Heart left ventricle (tissue), 16 donors: ENCODE measurements at regions not wholly inside any gene's neighbourhood (a gene's known extent, or its start where the extent isn't known, plus 50 kb on each side); places are given as distances from the start of the nearest gene placed in this dataset.
A peak's percentile ranks its signal among the peaks of the same experiment; 100 is the strongest.

Experiments used
- ATAC-seq, 4 donors: fragments of 200-7000 bp; cut with Tn5 transposase; one replicate each; pipeline ENCODE4 v1.9.1; 2020 to 2022; ENCODE audit warnings: moderate library complexity in 4 of 4, mild to moderate bottlenecking in 3 of 4, moderate number of reproducible peaks in 1 of 4
- DNase-seq, 5 donors: peaks; one replicate each; pipeline ENCODE4 v3.0.0-alpha.2; 2020
- H3K27ac ChIP-seq, 12 donors: fragments of 200-600 bp; sonication (generic) in 4 of 12; one replicate each; pipeline versions ENCODE4 v1.5.0 to v1.8.0; 2016 to 2022; ENCODE audit warnings: mild to moderate bottlenecking in 2 of 12
- H3K27me3 ChIP-seq, 9 donors: fragments of 200-600 bp; sonication (generic) in 2 of 9; one replicate each; pipeline versions ENCODE4 v1.5.1 to v1.8.0; 2016 to 2022; ENCODE audit warnings: mild to moderate bottlenecking in 3 of 9
- H3K36me3 ChIP-seq, 9 donors: fragments of 200-600 bp; sonication (generic) in 2 of 9; one replicate each; pipeline versions ENCODE4 v1.5.0 to v1.8.0; 2018 to 2022; ENCODE audit warnings: mild to moderate bottlenecking in 2 of 9
- H3K4me1 ChIP-seq, 12 donors: fragments of 200-600 bp; sonication (generic) in 4 of 12; one replicate each; pipeline versions ENCODE4 v1.5.0 to v1.8.0; 2016 to 2022; ENCODE audit warnings: mild to moderate bottlenecking in 3 of 12
- H3K4me3 ChIP-seq, 12 donors: fragments of 200-600 bp; sonication (generic) in 4 of 12; one replicate each; pipeline versions ENCODE4 v1.5.0 to v1.8.0; 2017 to 2022; ENCODE audit warnings: mild to moderate bottlenecking in 9 of 12, moderate library complexity in 4 of 12
- H3K9me3 ChIP-seq, 12 donors: fragments of 200-600 bp; sonication (generic) in 4 of 12; one replicate each; pipeline versions ENCODE4 v1.5.0 to v1.8.0; 2016 to 2022; ENCODE audit warnings: mild to moderate bottlenecking in 1 of 12
- POLR2A ChIP-seq, 2 donors: fragments of 450-650 bp; IDR thresholded peaks; one replicate each; pipeline ENCODE4 v1.6.1; 2017; ENCODE audit warnings: antibody characterized with exemption in 2 of 2, mild to moderate bottlenecking in 2 of 2, moderate library complexity in 2 of 2
- WGBS, 4 donors: extraction: QIAGEN DNeasy Blood & Tissue Kit in 2 of 4; methylation state at CpG; one replicate each; pipeline versions ENCODE4 v1.1.5 to v1.1.7; 2013 to 2018; 5-methylcytosine and 5-hydroxymethylcytosine counted together
- intact Hi-C, 10 donors: fragments of 100-400 bp; cut with DNase I; formaldehyde crosslinking; loops; one replicate each; pipeline versions ENCODE4 v1.11.1 to v1.14.2; 2022
- TF ChIP-seq, protein P1 (sequence below), 12 donors: fragments of 200-600 bp; sonication (generic) in 4 of 12; IDR thresholded peaks; one replicate each; pipeline versions ENCODE4 v1.5.0 to v1.8.0; 2018 to 2022; ENCODE audit warnings: antibody characterized with exemption in 12 of 12, mild to moderate bottlenecking in 5 of 12
- donor health status: ischemic (EF 13 %, LVEDD 7.1; RV severe dilation, severe dysfunction).
- donor health status: healthy with polysubstance abuse.
- donor health status: DM: no; HTN: yes; CAD: no.
- donor health status: DM: no; HTN: no; CAD: no.
- donor health status: ischemic (EF 25% LVEDD 6.9; RV normal size, moderate dysfunction).
- donor health status: ischemic (EF 25% LVEDD 5.7; RV mildly dilated, moderate dysfunction).
- donor health status: healthy.
- donor health status: DM: yes; HTN: yes; CAD: no.
- donor health status: ischemic (EF 35%, LVEDD 5.7; RV mildly dilated, moderate dysfunction).
- donor health status: nonischemic (EF 11% LVEDD 7.7; RV severe dilation, severe dysfunction).
- donor health status: DM: yes; HTN: yes; CAD: no.
- donor health status: PGD.
- donor health status: ischemic (EF 29% LVEDD 5.4; RV normal size, mild dysfunction).
- donor health status: nonischemic (EF 23%, LVEDD 6.1; RV moderate dilation, normal function).

DNA sequence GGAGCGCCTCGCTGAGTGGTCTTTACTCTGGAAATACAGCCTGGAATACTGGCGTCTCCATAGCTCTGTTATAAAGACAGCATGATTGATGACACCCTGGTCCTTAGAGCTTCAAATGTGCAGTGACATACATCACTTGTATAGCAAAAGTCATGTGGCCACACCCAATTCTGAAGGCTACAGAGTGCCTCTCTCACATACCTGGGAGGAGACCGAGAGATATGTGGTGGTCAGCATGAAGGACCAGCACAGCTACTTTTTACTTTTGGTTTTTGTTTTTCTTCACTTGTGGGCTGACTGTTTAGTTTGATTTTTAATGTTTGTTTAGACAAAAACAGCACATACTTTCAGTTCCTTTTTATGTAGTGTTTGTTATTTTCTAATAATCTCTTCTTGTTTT lies 938.5 kb upstream of the SOX11 start:
- Histone ChIP-seq H3K27ac (no peak overlapping the region), H3K4me3 (no peak overlapping the region), H3K27me3 (peaks cover 0 to 4% (median 0%) of the 10 kb centered on the region in 9 donors), H3K9me3 (no peaks in the 10 kb centered on the region), H3K4me1 (no peaks in the 10 kb centered on the region), H3K36me3 (no peaks in the 10 kb centered on the region)
- intact Hi-C loops: no loop called here
- TF ChIP-seq, protein P1, sequence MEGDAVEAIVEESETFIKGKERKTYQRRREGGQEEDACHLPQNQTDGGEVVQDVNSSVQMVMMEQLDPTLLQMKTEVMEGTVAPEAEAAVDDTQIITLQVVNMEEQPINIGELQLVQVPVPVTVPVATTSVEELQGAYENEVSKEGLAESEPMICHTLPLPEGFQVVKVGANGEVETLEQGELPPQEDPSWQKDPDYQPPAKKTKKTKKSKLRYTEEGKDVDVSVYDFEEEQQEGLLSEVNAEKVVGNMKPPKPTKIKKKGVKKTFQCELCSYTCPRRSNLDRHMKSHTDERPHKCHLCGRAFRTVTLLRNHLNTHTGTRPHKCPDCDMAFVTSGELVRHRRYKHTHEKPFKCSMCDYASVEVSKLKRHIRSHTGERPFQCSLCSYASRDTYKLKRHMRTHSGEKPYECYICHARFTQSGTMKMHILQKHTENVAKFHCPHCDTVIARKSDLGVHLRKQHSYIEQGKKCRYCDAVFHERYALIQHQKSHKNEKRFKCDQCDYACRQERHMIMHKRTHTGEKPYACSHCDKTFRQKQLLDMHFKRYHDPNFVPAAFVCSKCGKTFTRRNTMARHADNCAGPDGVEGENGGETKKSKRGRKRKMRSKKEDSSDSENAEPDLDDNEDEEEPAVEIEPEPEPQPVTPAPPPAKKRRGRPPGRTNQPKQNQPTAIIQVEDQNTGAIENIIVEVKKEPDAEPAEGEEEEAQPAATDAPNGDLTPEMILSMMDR (IDR thresholded peaks at IDR 0.05): no peak
- TF ChIP-seq POLR2A (IDR thresholded peaks at IDR 0.05): no peak
- ATAC-seq (no peak), DNase-seq (no peak)
- WGBS, 4 donors: 87 to 91% (median 88%) methylated on average over 4 of the region's 4 CpGs

DNA sequence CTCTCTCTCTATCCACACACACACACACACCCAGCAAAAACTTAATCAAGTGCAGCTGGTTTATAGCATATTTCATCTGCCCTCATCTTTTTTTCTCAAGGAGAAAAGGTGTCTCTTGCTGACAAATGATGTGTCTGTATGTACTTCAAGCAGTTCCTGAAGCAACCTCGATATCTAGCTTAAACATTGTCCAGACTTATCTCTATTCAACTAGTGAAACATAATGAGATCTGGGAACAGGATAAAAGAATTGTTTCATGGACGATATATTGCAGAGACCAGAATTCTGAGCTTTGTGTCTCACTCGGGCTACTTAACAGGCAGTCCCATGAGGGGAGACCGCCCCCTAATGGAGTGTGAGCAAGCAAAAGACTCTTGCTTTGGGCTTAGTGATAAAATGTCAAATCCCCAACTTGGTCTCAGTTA lies 929.2 kb upstream of the SOX11 start:
- Histone ChIP-seq H3K27ac (no peak overlapping the region), H3K9me3 (no peaks in the 10 kb centered on the region), H3K4me1 (no peaks in the 10 kb centered on the region), H3K36me3 (no peaks in the 10 kb centered on the region), H3K4me3 (no peak overlapping the region), H3K27me3 (no peaks in the 10 kb centered on the region)
- TF ChIP-seq, protein P1 (IDR thresholded peaks at IDR 0.05): peak in 8 of 12 donors; percentile 10 to 49 (median 20)
- no peak for TF ChIP-seq POLR2A (IDR thresholded peaks at IDR 0.05)
- ATAC-seq (no peak), DNase-seq (no peak)
- WGBS, 4 donors: 5 to 8% (median 7%) methylated on average over 4 of the region's 4 CpGs
- intact Hi-C loops: no loop called here

DNA sequence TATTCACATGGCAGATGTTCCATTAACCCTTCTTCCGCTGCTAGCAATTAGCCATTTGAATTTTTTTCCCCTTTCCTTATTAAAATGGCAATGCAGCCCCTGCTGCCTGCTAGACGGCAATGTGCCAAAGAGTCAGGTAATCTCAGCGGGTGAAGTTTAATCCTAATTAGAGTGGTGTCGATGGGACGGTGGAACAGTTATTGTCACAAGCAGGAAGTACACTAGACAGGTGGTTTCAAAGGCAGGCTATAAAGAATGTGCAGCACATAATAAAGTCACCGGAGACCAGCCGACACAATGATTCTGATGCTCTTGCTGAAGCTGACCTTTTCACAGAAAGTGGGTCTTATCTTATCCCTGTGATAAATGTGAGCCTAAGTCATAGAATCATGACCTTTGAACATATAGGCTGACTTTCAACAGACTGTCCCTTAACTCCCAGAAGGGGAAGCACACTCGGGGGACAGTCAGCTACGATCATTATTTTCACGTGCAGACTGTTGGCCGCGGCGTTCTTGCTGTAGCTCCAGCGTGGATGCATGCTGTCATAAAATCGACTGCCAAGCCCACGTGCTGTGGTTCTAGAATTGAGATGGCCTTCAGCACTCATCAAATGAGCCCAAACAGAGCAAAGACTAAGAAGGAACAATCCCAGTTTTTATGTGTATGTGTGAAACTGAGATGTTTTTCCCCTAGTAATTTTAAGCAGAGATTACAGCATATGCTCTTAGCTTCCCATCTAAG lies 926.2 kb upstream of the SOX11 start:
- TF ChIP-seq, protein P1 (IDR thresholded peaks at IDR 0.05): no peak
- no peak for TF ChIP-seq POLR2A (IDR thresholded peaks at IDR 0.05)

DNA sequence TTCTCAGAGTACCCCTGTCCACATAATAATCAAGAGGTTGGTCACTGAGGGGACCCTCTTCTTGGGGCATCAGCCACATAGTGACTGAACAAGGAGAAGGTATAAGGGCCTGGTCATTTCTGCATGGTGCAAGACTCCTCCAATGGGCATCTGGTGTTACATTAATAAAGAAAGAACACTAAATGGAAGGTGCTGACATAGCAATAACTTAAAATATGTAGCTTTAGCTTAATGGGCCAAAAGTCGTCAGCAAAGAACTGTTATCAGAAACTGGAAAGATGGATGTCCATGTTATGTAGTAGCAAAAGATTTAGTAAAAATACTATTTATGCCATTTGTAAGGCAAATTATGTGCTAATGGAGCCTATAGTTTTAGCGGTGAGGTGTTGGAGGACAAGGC lies 916.5 kb upstream of the SOX11 start:
- H3K27me3 ChIP-seq: no peaks in the 10 kb centered on the region
- H3K27ac ChIP-seq: no peak overlapping the region
- no peak for ATAC-seq
- no peak for DNase-seq
- TF ChIP-seq, protein P1 (IDR thresholded peaks at IDR 0.05): no peak
- TF ChIP-seq POLR2A (IDR thresholded peaks at IDR 0.05): no peak
- WGBS, 4 donors: 81 to 91% (median 88%) methylated on average over 2 of the region's 2 CpGs
- H3K4me1 ChIP-seq: no peaks in the 10 kb centered on the region
- no peak overlapping the region for H3K4me3 ChIP-seq
- H3K36me3 ChIP-seq: no peaks in the 10 kb centered on the region
- peaks cover 0 to 6% (median 0%) of the 10 kb centered on the region in 12 donors for H3K9me3 ChIP-seq
- intact Hi-C loops: no loop called here

More for the DNA sequence above, 926.2 kb upstream of the SOX11 start:
- no peaks in the 10 kb centered on the region for H3K36me3 ChIP-seq
- intact Hi-C loops: no loop called here
- 67 to 77% (median 74%) methylated on average over 16 of the region's 16 CpGs for WGBS, 4 donors
- no peaks in the 10 kb centered on the region for H3K4me1 ChIP-seq
- H3K27ac ChIP-seq: no peak overlapping the region
- H3K27me3 ChIP-seq: no peaks in the 10 kb centered on the region
- DNase-seq (no peak), ATAC-seq (no peak)
- no peaks in the 10 kb centered on the region for H3K9me3 ChIP-seq
- no peak overlapping the region for H3K4me3 ChIP-seq
